A549 (cell line): ENCODE measurements at regions not wholly inside any gene's neighbourhood (a gene's known extent, or its start where the extent isn't known, plus 50 kb on each side); places are given as distances from the start of the nearest gene placed in this dataset.

Experiments
- ATAC-seq, 2 experiments: fragments of 200-7000 bp in 1 of 2; fragments of >200 bp in 1 of 2; cut with Nextera tagmentation in 1 of 2; cut with Tn5 transposase in 1 of 2; 3 replicates each; pipeline versions ENCODE4 v1.8.0 to v1.9.1; 2018 to 2020; ENCODE audit warnings: mild to moderate bottlenecking in 1 of 2, moderate library complexity in 1 of 2
- CTCF ChIA-PET: fragments of 300-600 bp; sonication (Branson Sonifier 250); formaldehyde crosslinking; extraction: SDS; loops from one replicate; lab custom pipeline; 2021; ENCODE audit warnings: antibody characterized with exemption, inconsistent platforms; lab: Yijun Ruan, JAX
- POLR2A ChIA-PET: fragments of 350-600 bp; formaldehyde crosslinking; extraction: SDS; loops from one replicate; lab custom pipeline; 2021; ENCODE audit warnings: antibody characterized with exemption, inconsistent platforms; lab: Yijun Ruan, JAX
- DNase-seq, 2 experiments: peaks; one replicate each; pipeline versions ENCODE4 v3.0.0 to v3.0.0-alpha.2; 2011 to 2016; ENCODE audit warnings: low read depth in 1 of 2, low spot score in 1 of 2
- FAIRE-seq: peaks from 2 replicates; lab custom pipeline; 2011; peaks lifted over from hg19 to GRCh38; lab: Jason Lieb, UNC
- H3K27ac ChIP-seq, 2 experiments: fragments of >200 bp; sonication (Bioruptor Twin); formaldehyde crosslinking; 3 replicates each; pipeline ENCODE4 v1.5.1; 2016 to 2017
- H3K4me1 ChIP-seq: fragments of >200 bp; sonication (Bioruptor Twin); formaldehyde crosslinking; 3 replicates; pipeline ENCODE4 v1.6.1; 2016
- H3K4me2 ChIP-seq: fragments of >200 bp; sonication (Bioruptor Twin); formaldehyde crosslinking; 3 replicates; pipeline ENCODE4 v1.6.1; 2016
- H3K4me3 ChIP-seq: fragments of >200 bp; sonication (Bioruptor Twin); formaldehyde crosslinking; 3 replicates; pipeline ENCODE4 v1.5.1; 2016
- H3K9me3 ChIP-seq: fragments of >200 bp; sonication (Bioruptor Twin); formaldehyde crosslinking; 3 replicates; pipeline ENCODE4 v1.6.1; 2016
- BCL3 ChIP-seq: fragments of >200 bp; sonication (Bioruptor Twin); formaldehyde crosslinking; IDR thresholded peaks from 3 replicates; pipeline ENCODE4 v1.6.1; 2016
- BHLHE40 ChIP-seq: IDR thresholded peaks from 2 replicates; pipeline ENCODE4 v1.6.1; 2012; ENCODE audit warnings: low read depth, low read length, inconsistent platforms
- CHD2 ChIP-seq: fragments of 150-350 bp; IDR thresholded peaks from 2 replicates; pipeline ENCODE4 v1.6.1; 2014; ENCODE audit warnings: low read length; ENCODE audit not compliant: partially characterized antibody
- CTCF ChIP-seq: fragments of >200 bp; sonication (Bioruptor Twin); formaldehyde crosslinking; IDR thresholded peaks from 3 replicates; pipeline ENCODE4 v1.5.1; 2016
- EHF ChIP-seq: fragments of 250-450 bp; sonication (Bioruptor Pico); IDR thresholded peaks from 2 replicates; pipeline ENCODE4 v1.5.0; 2020; ENCODE audit warnings: mild to moderate bottlenecking
- ESRRA ChIP-seq: fragments of 150-350 bp; IDR thresholded peaks from 2 replicates; pipeline ENCODE4 v1.6.1; 2014; ENCODE audit warnings: mild to moderate bottlenecking, low read length, borderline replicate concordance
- FOSB ChIP-seq: fragments of 250-450 bp; sonication (Bioruptor Pico); IDR thresholded peaks from 2 replicates; pipeline ENCODE4 v1.5.0; 2020; ENCODE audit warnings: mild to moderate bottlenecking, moderate library complexity
- FOXS1 ChIP-seq: fragments of 250-450 bp; sonication (Bioruptor Pico); IDR thresholded peaks from 2 replicates; pipeline ENCODE4 v1.5.0; 2020; ENCODE audit warnings: mild to moderate bottlenecking, moderate library complexity
- GATA3 ChIP-seq: IDR thresholded peaks from 2 replicates; pipeline ENCODE4 v1.6.1; 2012; ENCODE audit warnings: borderline replicate concordance
- HDAC2 ChIP-seq: fragments of 200-600 bp; sonication (generic); IDR thresholded peaks from 2 replicates; pipeline ENCODE4 v1.6.1; 2016
- HES2 ChIP-seq: fragments of >200 bp; sonication (Bioruptor Twin); formaldehyde crosslinking; IDR thresholded peaks from 2 replicates; pipeline ENCODE4 v1.6.1; 2016
- HMGXB4 ChIP-seq: fragments of 250-450 bp; sonication (Bioruptor Pico); IDR thresholded peaks from 2 replicates; pipeline ENCODE4 v1.5.0; 2021; ENCODE audit warnings: mild to moderate bottlenecking, moderate library complexity, borderline replicate concordance
- HOXB5 ChIP-seq: fragments of 250-450 bp; sonication (Bioruptor Pico); IDR thresholded peaks from 2 replicates; pipeline ENCODE4 v1.5.0; 2020; ENCODE audit warnings: mild to moderate bottlenecking, moderate library complexity
- JUN ChIP-seq, 2 experiments: fragments of >200 bp; sonication (Bioruptor Twin); formaldehyde crosslinking; IDR thresholded peaks; 2 replicates in 1 of 2; 3 replicates in 1 of 2; pipeline ENCODE4 v1.6.1; 2016 to 2017
- JUNB ChIP-seq: fragments of >200 bp; sonication (Bioruptor Twin); formaldehyde crosslinking; IDR thresholded peaks from 2 replicates; pipeline ENCODE4 v1.6.1; 2016
- KDM5A ChIP-seq: fragments of 200-600 bp; sonication (generic); IDR thresholded peaks from 2 replicates; pipeline ENCODE4 v1.6.1; 2016; ENCODE audit warnings: antibody characterized with exemption, mild to moderate bottlenecking
- MAFK ChIP-seq: fragments of 450-650 bp; IDR thresholded peaks from 2 replicates; pipeline ENCODE4 v1.6.1; 2014; ENCODE audit not compliant: partially characterized antibody
- MAX ChIP-seq: IDR thresholded peaks from 2 replicates; pipeline ENCODE4 v1.6.1; 2012
- MAZ ChIP-seq: fragments of 150-350 bp; IDR thresholded peaks from 2 replicates; pipeline ENCODE4 v1.6.1; 2014; ENCODE audit warnings: antibody characterized with exemption, low read depth, low read length, borderline replicate concordance
- MYC ChIP-seq: IDR thresholded peaks from 2 replicates; pipeline ENCODE4 v1.6.1; 2012; ENCODE audit warnings: mild to moderate bottlenecking, inconsistent platforms, low read length, improper control_type of control experiment, borderline replicate concordance
- NPAS2 ChIP-seq: fragments of 250-450 bp; sonication (Bioruptor Pico); IDR thresholded peaks from 2 replicates; pipeline ENCODE4 v1.8.0; 2022; ENCODE audit warnings: mild to moderate bottlenecking, moderate library complexity, borderline replicate concordance
- POLR2A ChIP-seq: IDR thresholded peaks from 2 replicates; pipeline ENCODE4 v1.6.1; 2012; ENCODE audit warnings: mild to moderate bottlenecking, low read length
- POLR2AphosphoS2 ChIP-seq: conservative IDR thresholded peaks from 2 replicates; pipeline ENCODE4 v1.6.1; 2012; ENCODE audit warnings: low read length, improper control_type of control experiment, inconsistent platforms
- RAD21 ChIP-seq, 2 experiments: fragments of >200 bp in 1 of 2; sonication (Bioruptor Twin) in 1 of 2; formaldehyde crosslinking in 1 of 2; IDR thresholded peaks in 1 of 2; conservative IDR thresholded peaks in 1 of 2; 2 replicates in 1 of 2; 3 replicates in 1 of 2; pipeline ENCODE4 v1.6.1; 2012 to 2018; ENCODE audit warnings: inconsistent platforms in 1 of 2
- RFX5 ChIP-seq: fragments of 450-650 bp; IDR thresholded peaks from 2 replicates; pipeline ENCODE4 v1.7.1; 2014; ENCODE audit warnings: antibody characterized with exemption, mild to moderate bottlenecking, moderate library complexity
- RNF2 ChIP-seq: fragments of 200-600 bp; sonication (generic); IDR thresholded peaks from 2 replicates; pipeline ENCODE4 v1.6.1; 2016; ENCODE audit warnings: low read depth, mild to moderate bottlenecking, antibody characterized with exemption, moderate library complexity, borderline replicate concordance
- SMC3 ChIP-seq: fragments of >200 bp; sonication (Bioruptor Twin); formaldehyde crosslinking; IDR thresholded peaks from 3 replicates; pipeline ENCODE4 v1.6.1; 2018; ENCODE audit warnings: inconsistent platforms
- SREBF2 ChIP-seq: fragments of 450-650 bp; IDR thresholded peaks from 2 replicates; pipeline ENCODE4 v1.6.1; 2014; ENCODE audit warnings: mild to moderate bottlenecking, moderate library complexity
- TFCP2L1 ChIP-seq: fragments of 250-450 bp; sonication (Bioruptor Pico); IDR thresholded peaks from 2 replicates; pipeline ENCODE4 v1.5.0; 2021; ENCODE audit warnings: mild to moderate bottlenecking
- ZC3H11A ChIP-seq: fragments of 450-650 bp; IDR thresholded peaks from 2 replicates; pipeline ENCODE4 v1.6.1; 2014; ENCODE audit warnings: antibody characterized with exemption, mild to moderate bottlenecking
- ZFP36 ChIP-seq: fragments of 450-650 bp; IDR thresholded peaks from 2 replicates; pipeline ENCODE4 v1.6.1; 2014; ENCODE audit warnings: borderline replicate concordance; ENCODE audit not compliant: partially characterized antibody
- ZNF302 ChIP-seq: fragments of 250-450 bp; sonication (Bioruptor Pico); IDR thresholded peaks from 2 replicates; pipeline ENCODE4 v1.9.0; 2021; ENCODE audit warnings: inconsistent platforms, mild to moderate bottlenecking, moderate library complexity
- ZSCAN20 ChIP-seq: fragments of 250-450 bp; sonication (Bioruptor Pico); IDR thresholded peaks from 2 replicates; pipeline ENCODE4 v1.8.0; 2022; ENCODE audit warnings: mild to moderate bottlenecking, moderate library complexity
- WGBS: methylation state at CpG from one replicate; pipeline ENCODE4 v1.1.6; 2017; ENCODE audit errors: missing lambda C conversion rate; 5-methylcytosine and 5-hydroxymethylcytosine counted together

GRCh38 chr1:115233598-115233997 is 104.5 kb downstream of the NGF start:
- no peak for FAIRE-seq
- WGBS: 70% methylated on average over 5 of the region's 5 CpGs
- Histone ChIP-seq H3K4me2 (no peak overlapping the region), H3K9me3 (no peaks in the 10 kb centered on the region), H3K4me1 (peaks cover 12% of the 10 kb centered on the region)
- CTCF ChIA-PET: no interaction called here
- TF ChIP-seq GATA3 (no peak), JUNB (no peak), BHLHE40 (no peak), SREBF2 (no peak), POLR2A (no peak), HOXB5 (CRISPR knock-in tag) (no peak), HDAC2 (no peak), RNF2 (no peak), RFX5 (no peak), ZFP36 (no peak), FOXS1 (CRISPR knock-in tag) (no peak), TFCP2L1 (CRISPR knock-in tag) (no peak), POLR2AphosphoS2 (no peak), BCL3 (no peak), HES2 (no peak), ZC3H11A (no peak), EHF (CRISPR knock-in tag) (no peak), ZNF302 (no peak), NPAS2 (CRISPR knock-in tag) (no peak)
- TF ChIP-seq, all 56 proteins: peak for 0
- POLR2A ChIA-PET: no interaction called here
- DNase-seq (no peak), ATAC-seq (no peak)
- no peak overlapping the region for H3K27ac ChIP-seq
- H3K4me3 ChIP-seq: no peak overlapping the region

DNA sequence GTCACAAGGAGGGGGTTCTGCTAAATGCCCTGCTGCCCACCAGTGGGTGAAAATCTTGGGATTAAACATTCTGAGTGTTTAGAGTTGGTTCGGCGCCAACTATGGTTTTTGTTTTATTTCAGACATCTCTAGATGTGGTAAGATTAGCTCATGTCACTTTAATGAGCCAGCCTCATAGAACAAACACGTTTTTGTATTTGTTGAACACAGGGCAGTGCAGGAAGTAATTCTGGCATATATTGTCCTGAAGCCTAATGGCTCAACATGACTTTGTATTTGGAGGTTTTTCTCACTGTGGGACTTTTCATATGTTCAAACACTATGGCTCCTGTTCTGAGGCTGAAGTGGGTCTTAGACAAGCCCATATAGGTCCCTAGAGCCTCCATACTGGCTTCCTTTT is 107.8 kb downstream of the NGF start:
- Histone ChIP-seq H3K9me3 (no peaks in the 10 kb centered on the region), H3K4me2 (no peak overlapping the region), H3K27ac (no peak overlapping the region), H3K4me3 (no peak overlapping the region), H3K4me1 (peaks cover 22% of the 10 kb centered on the region)
- CTCF ChIA-PET: interaction anchor here (0.6 to 1.1 kb wide), 2 partner anchors 40 to 783 kb away, joined by 3 read pairs; no protein-coding TSS in a partner anchor
- no peak for ATAC-seq
- no peak for DNase-seq
- POLR2A ChIA-PET: no interaction called here
- TF ChIP-seq FOSB (CRISPR knock-in tag) (no peak), CHD2 (no peak), CTCF (no peak), HDAC2 (no peak), SMC3 (no peak)
- no peak for FAIRE-seq
- whole genome bisulfite sequencing: 57% methylated on average over 3 of the region's 3 CpGs

GRCh38 chr1:115229016-115229415 is 109.0 kb downstream of the NGF start:
- H3K4me1 ChIP-seq: peaks cover 22% of the 10 kb centered on the region
- DNase-seq: no peak
- no peak for TF ChIP-seq JUN (IDR thresholded peaks at IDR 0.05)
- no peak for TF ChIP-seq MAX
- no peak for TF ChIP-seq HMGXB4 (CRISPR knock-in tag)
- no peak for TF ChIP-seq MAZ
- TF ChIP-seq ZSCAN20 (CRISPR knock-in tag): no peak
- no peak for TF ChIP-seq POLR2AphosphoS2
- TF ChIP-seq KDM5A: no peak
- TF ChIP-seq RAD21 (conservative IDR thresholded peaks at IDR 0.05 in 1 of 2, IDR thresholded peaks at IDR 0.05 in 1 of 2): no peak
- no peak for TF ChIP-seq ZNF302
- TF ChIP-seq MAFK: no peak
- TF ChIP-seq ESRRA: no peak
- TF ChIP-seq MYC: no peak
- TF ChIP-seq EHF (CRISPR knock-in tag): no peak

More at GRCh38 chr1:115229016-115229415, 109.0 kb downstream of the NGF start:
- no peaks in the 10 kb centered on the region for H3K9me3 ChIP-seq
- no peak for ATAC-seq
- ChIA-PET POLR2A (no interaction called here), CTCF (interaction anchor here (1.2 kb wide), 1 partner anchor 22 kb away, joined by 3 read pairs; no protein-coding TSS in a partner anchor)
- no peak overlapping the region for H3K27ac ChIP-seq
- FAIRE-seq: no peak
- WGBS: 33% methylated on average over 1 of the region's 1 CpG
- no peak overlapping the region for H3K4me3 ChIP-seq
- peak overlapping the region; percentile 34; the same call in 2 of the 3 replicates for H3K4me2 ChIP-seq
